T follicular helper cell (primary cell): ENCODE measurements at regions not wholly inside any gene's neighbourhood (a gene's known extent, or its start where the extent isn't known, plus 50 kb on each side); places are given as distances from the start of the nearest gene placed in this dataset.

Experiments used
- DNase-seq: peaks from one replicate; pipeline ENCODE4 v3.0.0-alpha.2; 2020; ENCODE audit warnings: low read depth

GRCh38 chr7:155360495-155361345 is 63.0 kb downstream of the INSIG1 start:
- DNase-seq: no peak

- no peak for DNase-seq
Measured at GRCh38 chr7:155361346-155361680, 63.6 kb downstream of the INSIG1 start.

- no peak for DNase-seq
Measured at GRCh38 chr7:155361947-155362346, 64.3 kb downstream of the INSIG1 start.

- no peak for DNase-seq
Measured at GRCh38 chr7:155362380-155363145, 64.9 kb downstream of the INSIG1 start.

GRCh38 chr7:155363146-155363539 is 65.5 kb downstream of the INSIG1 start:
- DNase-seq: no peak

GRCh38 chr7:155363852-155364600 is 66.3 kb downstream of the INSIG1 start:
- no peak for DNase-seq

GRCh38 chr7:155365146-155365874 is 67.6 kb downstream of the INSIG1 start:
- no peak for DNase-seq

GRCh38 chr7:155368894-155369600 is 71.4 kb downstream of the INSIG1 start:
- DNase-seq: no peak

GRCh38 chr7:155369766-155370165 is 72.1 kb downstream of the INSIG1 start:
- no peak for DNase-seq

GRCh38 chr7:155371331-155371883 is 73.7 kb downstream of the INSIG1 start:
- DNase-seq: no peak

GRCh38 chr7:155371884-155372781 is 74.5 kb downstream of the INSIG1 start:
- no peak for DNase-seq

GRCh38 chr7:155372782-155373358 is 75.2 kb downstream of the INSIG1 start:
- DNase-seq: no peak

- DNase-seq: no peak
Measured at GRCh38 chr7:155373359-155374273, 75.9 kb downstream of the INSIG1 start.

- no peak for DNase-seq
Measured at GRCh38 chr7:155374276-155375252, 76.9 kb downstream of the INSIG1 start.

GRCh38 chr7:155375337-155376277 is 77.9 kb downstream of the INSIG1 start:
- no peak for DNase-seq
